GM18870 (cell line): ENCODE measurements at regions not wholly inside any gene's neighbourhood (a gene's known extent, or its start where the extent isn't known, plus 50 kb on each side); places are given as distances from the start of the nearest gene placed in this dataset.

Experiments
- ATAC-seq: cut with Tn5 transposase; IDR thresholded peaks from one replicate; pipeline ENCODE4 v1.9.1; 2021; ENCODE audit warnings: moderate library complexity; ENCODE audit not compliant: unreplicated experiment

- ATAC-seq: no peak
These were observed 296.3 kb downstream of the OGFRL1 start for GRCh38 chr6:71584712-71585436.

GRCh38 chr6:71585472-71585871 lies 296.9 kb downstream of the OGFRL1 start:
- ATAC-seq: no peak

GRCh38 chr6:71588490-71588889 lies 297.9 kb upstream of the RIMS1 start:
- no peak for ATAC-seq

GRCh38 chr6:71589254-71589653 lies 297.1 kb upstream of the RIMS1 start:
- no peak for ATAC-seq

GRCh38 chr6:71592643-71593042 lies 293.7 kb upstream of the RIMS1 start:
- ATAC-seq: no peak

GRCh38 chr6:71599359-71599758 lies 287.0 kb upstream of the RIMS1 start:
- ATAC-seq: no peak

GRCh38 chr6:71602385-71603007 lies 283.9 kb upstream of the RIMS1 start:
- no peak for ATAC-seq

- no peak for ATAC-seq
These were observed 283.3 kb upstream of the RIMS1 start for GRCh38 chr6:71603021-71603420.

- no peak for ATAC-seq
These were observed 277.7 kb upstream of the RIMS1 start for GRCh38 chr6:71608646-71609045.

- ATAC-seq: no peak
These were observed 266.5 kb upstream of the RIMS1 start for GRCh38 chr6:71619836-71620235.

GRCh38 chr6:71621918-71622519 lies 264.3 kb upstream of the RIMS1 start:
- ATAC-seq: no peak

- ATAC-seq: peak; percentile 60
These were observed 244.2 kb upstream of the RIMS1 start for GRCh38 chr6:71642120-71642519.

GRCh38 chr6:71642793-71643192 lies 243.6 kb upstream of the RIMS1 start:
- ATAC-seq: no peak

- ATAC-seq: no peak
These were observed 241.1 kb upstream of the RIMS1 start for GRCh38 chr6:71645299-71645698.

GRCh38 chr6:71649915-71650314 lies 236.4 kb upstream of the RIMS1 start:
- ATAC-seq: no peak

- ATAC-seq: no peak
These were observed 234.7 kb upstream of the RIMS1 start for GRCh38 chr6:71651636-71652035.

GRCh38 chr6:71656121-71656520 lies 230.2 kb upstream of the RIMS1 start:
- ATAC-seq: no peak

GRCh38 chr6:71665931-71666330 lies 220.4 kb upstream of the RIMS1 start:
- ATAC-seq: no peak

- no peak for ATAC-seq
These were observed 213.5 kb upstream of the RIMS1 start for GRCh38 chr6:71672876-71673275.

GRCh38 chr6:71675386-71675785 lies 211.0 kb upstream of the RIMS1 start:
- ATAC-seq: no peak

GRCh38 chr6:71676298-71676697 lies 210.1 kb upstream of the RIMS1 start:
- ATAC-seq: no peak

- no peak for ATAC-seq
These were observed 208.3 kb upstream of the RIMS1 start for GRCh38 chr6:71678091-71678490.
